ENCODE measurements at regions not wholly inside any gene's neighbourhood (a gene's known extent, or its start where the extent isn't known, plus 50 kb on each side); places are given as distances from the start of the nearest gene placed in this dataset.

DNA sequence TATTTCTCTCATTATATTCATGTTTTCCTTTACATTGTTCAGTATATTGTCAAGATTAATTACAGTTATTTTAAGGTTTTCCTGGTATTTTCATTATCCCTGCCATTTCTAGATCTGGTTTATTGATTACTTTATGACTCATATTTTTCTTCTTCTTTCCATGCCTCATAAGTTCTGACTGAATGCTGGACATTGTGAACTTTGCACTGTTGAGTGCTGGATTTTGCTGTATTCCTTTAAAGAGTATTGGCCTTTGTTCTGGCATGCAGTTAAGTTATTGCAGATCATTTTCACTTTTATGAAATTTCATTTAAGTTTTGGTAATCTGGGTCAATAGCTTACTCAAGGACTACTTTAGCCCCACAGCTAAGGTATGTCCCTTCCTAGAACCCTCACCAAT is 73.1 kb downstream of the KLF6 start:
- TF ChIP-seq CTCF (IDR thresholded peaks at IDR 0.05; ENCODE audit: insufficient read depth, low read length) (no peak), POLR2AphosphoS5 (IDR thresholded peaks at IDR 0.05; ENCODE audit: low read depth) (no peak), REST (IDR thresholded peaks at IDR 0.05; ENCODE audit: insufficient replicate concordance, low read depth) (no peak), SPI1 (IDR thresholded peaks at IDR 0.05; ENCODE audit: borderline replicate concordance, low read depth) (no peak)
